ENCODE measurements at regions not wholly inside any gene's neighbourhood (a gene's known extent, or its start where the extent isn't known, plus 50 kb on each side); places are given as distances from the start of the nearest gene placed in this dataset.

- H3K79me2 ChIP-seq (ENCODE audit: insufficient read depth, low read length): no peaks in the 10 kb centered on the region
- H3K56ac ChIP-seq (ENCODE audit: insufficient read length, low read depth, low read length): no peak overlapping the region
- no peak overlapping the region for H2BK120ac ChIP-seq (ENCODE audit: low read depth, low read length, poor library complexity, severe bottlenecking)
- TF ChIP-seq, protein P1, sequence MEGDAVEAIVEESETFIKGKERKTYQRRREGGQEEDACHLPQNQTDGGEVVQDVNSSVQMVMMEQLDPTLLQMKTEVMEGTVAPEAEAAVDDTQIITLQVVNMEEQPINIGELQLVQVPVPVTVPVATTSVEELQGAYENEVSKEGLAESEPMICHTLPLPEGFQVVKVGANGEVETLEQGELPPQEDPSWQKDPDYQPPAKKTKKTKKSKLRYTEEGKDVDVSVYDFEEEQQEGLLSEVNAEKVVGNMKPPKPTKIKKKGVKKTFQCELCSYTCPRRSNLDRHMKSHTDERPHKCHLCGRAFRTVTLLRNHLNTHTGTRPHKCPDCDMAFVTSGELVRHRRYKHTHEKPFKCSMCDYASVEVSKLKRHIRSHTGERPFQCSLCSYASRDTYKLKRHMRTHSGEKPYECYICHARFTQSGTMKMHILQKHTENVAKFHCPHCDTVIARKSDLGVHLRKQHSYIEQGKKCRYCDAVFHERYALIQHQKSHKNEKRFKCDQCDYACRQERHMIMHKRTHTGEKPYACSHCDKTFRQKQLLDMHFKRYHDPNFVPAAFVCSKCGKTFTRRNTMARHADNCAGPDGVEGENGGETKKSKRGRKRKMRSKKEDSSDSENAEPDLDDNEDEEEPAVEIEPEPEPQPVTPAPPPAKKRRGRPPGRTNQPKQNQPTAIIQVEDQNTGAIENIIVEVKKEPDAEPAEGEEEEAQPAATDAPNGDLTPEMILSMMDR (conservative IDR thresholded peaks at IDR 0.05): no peak
- no peaks in the 10 kb centered on the region for H3K9me3 ChIP-seq (ENCODE audit: control insufficient read depth, low read depth, low read length)
- no peak overlapping the region for H3T11ph ChIP-seq (ENCODE audit: low read length)
- no peak overlapping the region for H2BK15ac ChIP-seq (ENCODE audit: low read depth, low read length)
- WGBS (ENCODE audit: extremely low coverage, insufficient read length, low lambda C conversion rate): no CpG with 5 or more reads among the region's 2 CpGs
- no peaks in the 10 kb centered on the region for H3K23me2 ChIP-seq (ENCODE audit: insufficient read length, low read depth, low read length, poor library complexity, severe bottlenecking)
- no peak overlapping the region for H2BK20ac ChIP-seq (ENCODE audit: low read depth, low read length, poor library complexity, severe bottlenecking)
- no peak overlapping the region for H3K9ac ChIP-seq (ENCODE audit: extremely low read depth, insufficient read length, low read length)
- no peak for DNase-seq
- no peak overlapping the region for H3K18ac ChIP-seq (ENCODE audit: insufficient read length, low read depth, low read length)
- H2AFZ ChIP-seq (ENCODE audit: low read length): no peak overlapping the region
- no peak overlapping the region for H3K27ac Mint-ChIP-seq
- H3K27me3 Mint-ChIP-seq (ENCODE audit: low read depth): peaks cover 4% of the 10 kb centered on the region
- H3K4me2 ChIP-seq (ENCODE audit: insufficient read depth, insufficient read length, low read length): no peak overlapping the region
- H2BK12ac ChIP-seq (ENCODE audit: insufficient read length, low read depth, low read length): no peak overlapping the region
- no peaks in the 10 kb centered on the region for H4K20me1 ChIP-seq (ENCODE audit: control insufficient read depth, insufficient read depth, insufficient read length)
- H3K9me3 Mint-ChIP-seq: peaks cover 9 to 10% of the 10 kb centered on the region in 2 experiments; a peak in 4 of 5 replicates
- H2BK5ac ChIP-seq (ENCODE audit: insufficient read length, low read length): no peak overlapping the region
- no peak overlapping the region for H4K91ac ChIP-seq (ENCODE audit: insufficient read length, low read depth, low read length)
- H3K4me1 ChIP-seq (ENCODE audit: insufficient read depth, low read length): peaks cover 3% of the 10 kb centered on the region; the same call in 1 of the 2 replicates
- H3K27ac ChIP-seq (ENCODE audit: insufficient read length, low read depth, low read length): no peak overlapping the region
- no peaks in the 10 kb centered on the region for H3K79me1 ChIP-seq (ENCODE audit: insufficient read depth, low read depth, low read length, poor library complexity, severe bottlenecking)
- H3K14ac ChIP-seq (ENCODE audit: insufficient read depth, low read length): no peak overlapping the region
- H3K4me1 Mint-ChIP-seq: peaks cover 8% of the 10 kb centered on the region in 2 experiments
- H4K5ac ChIP-seq (ENCODE audit: insufficient read length, low read depth, low read length): no peak overlapping the region
- H3K27me3 ChIP-seq (ENCODE audit: insufficient read depth, low read length): no peaks in the 10 kb centered on the region
- no peak overlapping the region for H3K4ac ChIP-seq (ENCODE audit: low read depth, low read length)
- peaks cover 5 to 17% (median 7%) of the 10 kb centered on the region in 3 experiments; a peak in 5 of 7 replicates for H3K36me3 Mint-ChIP-seq (ENCODE audit: insufficient read depth in 1 of 3, low read depth in 3 of 3)
- no peak overlapping the region for H3K23ac ChIP-seq (ENCODE audit: insufficient read length, low read depth, low read length)
- H3K4me3 Mint-ChIP-seq: no peak overlapping the region
- H4K8ac ChIP-seq (replicated peaks; ENCODE audit: insufficient read length, low read depth, low read length): no peak overlapping the region
- no peak overlapping the region for H2AK5ac ChIP-seq (ENCODE audit: insufficient read length, low read length)
These were observed 99.2 kb upstream of the C1QTNF9B start for GRCh38 chr13:23996456-23996855.
